Cardiac fibroblast (primary cell): ENCODE measurements at regions not wholly inside any gene's neighbourhood (a gene's known extent, or its start where the extent isn't known, plus 50 kb on each side); places are given as distances from the start of the nearest gene placed in this dataset.

Source experiments
- DNase-seq, 2 donors: peaks; one replicate each; pipeline versions ENCODE4 v3.0.0 to v3.0.0-alpha.2; 2010; ENCODE audit warnings: low read depth in 2 of 2
- H3K4me3 ChIP-seq, 2 donors: replicated peaks in 1 of 2; 1 replicate in 1 of 2; 2 replicates in 1 of 2; pipeline ENCODE4 v1.5.1; 2011; ENCODE audit warnings: low read depth in 2 of 2, low read length in 2 of 2, mild to moderate bottlenecking in 2 of 2, moderate library complexity in 1 of 2
- CTCF ChIP-seq: IDR thresholded peaks from one replicate; pipeline ENCODE4 v1.5.1; 2011; ENCODE audit warnings: low read depth, mild to moderate bottlenecking, low read length, inconsistent platforms

GRCh38 chr12:89976866-89977265 lies 268.2 kb upstream of the ATP2B1 start:
- no peak for TF ChIP-seq CTCF
- no peak overlapping the region for H3K4me3 ChIP-seq
- no peak for DNase-seq

- DNase-seq, result no peak
- TF ChIP-seq CTCF, result no peak
- H3K4me3 ChIP-seq, result no peak overlapping the region
Observed at GRCh38 chr12:89975574-89975973, 266.9 kb upstream of the ATP2B1 start.

GRCh38 chr12:89971880-89972279 lies 263.2 kb upstream of the ATP2B1 start:
- DNase-seq, result peak; percentile 52 to 89
- H3K4me3 ChIP-seq, result no peak overlapping the region
- TF ChIP-seq CTCF, result no peak

- no peak for DNase-seq
- H3K4me3 ChIP-seq, result no peak overlapping the region
- TF ChIP-seq CTCF, result no peak
Observed at GRCh38 chr12:89970722-89971121, 262.1 kb upstream of the ATP2B1 start.

GRCh38 chr12:89969093-89969492 lies 260.5 kb upstream of the ATP2B1 start:
- no peak for DNase-seq
- no peak overlapping the region for H3K4me3 ChIP-seq
- no peak for TF ChIP-seq CTCF

- TF ChIP-seq CTCF, result no peak
- no peak for DNase-seq
- H3K4me3 ChIP-seq, result no peak overlapping the region
Observed at GRCh38 chr12:89968151-89968700, 259.6 kb upstream of the ATP2B1 start.

GRCh38 chr12:89966495-89967240 lies 258.0 kb upstream of the ATP2B1 start:
- no peak for DNase-seq
- H3K4me3 ChIP-seq, result no peak overlapping the region
- no peak for TF ChIP-seq CTCF
